ENCODE measurements at regions not wholly inside any gene's neighbourhood (a gene's known extent, or its start where the extent isn't known, plus 50 kb on each side); places are given as distances from the start of the nearest gene placed in this dataset.

- 20 to 24% (median 22%) methylated on average over 2 of the region's 2 CpGs for WGBS, 3 donors
- ATAC-seq (no peak), DNase-seq (no peak)
- Histone ChIP-seq H3K9me3 (no peaks in the 10 kb centered on the region), H3K27ac (no peak overlapping the region), H3K36me3 (ENCODE audit: insufficient read depth in 1 of 2, low read depth in 1 of 2) (no peaks in the 10 kb centered on the region), H3K27me3 (ENCODE audit: insufficient read depth in 3 of 3, low read length in 2 of 3) (no peaks in the 10 kb centered on the region), H3K4me3 (no peak overlapping the region), H3K4me1 (peaks cover 7% of the 10 kb centered on the region)
- TF ChIP-seq CTCF (IDR thresholded peaks at IDR 0.05) = no peak
- intact Hi-C loops (cut with DNase I) = no loop called here
These were observed 125.8 kb downstream of the CRPPA start for GRCh38 chr7:16295558-16295957.

GRCh38 chr7:16293669-16294425, 127.5 kb downstream of the CRPPA start:
- no peak for TF ChIP-seq CTCF (IDR thresholded peaks at IDR 0.05)
- Histone ChIP-seq H3K4me1 (peaks cover 7% of the 10 kb centered on the region), H3K27ac (no peak overlapping the region), H3K4me3 (no peak overlapping the region), H3K27me3 (ENCODE audit: insufficient read depth in 3 of 3, low read length in 2 of 3) (no peaks in the 10 kb centered on the region), H3K9me3 (no peaks in the 10 kb centered on the region), H3K36me3 (ENCODE audit: insufficient read depth in 1 of 2, low read depth in 1 of 2) (no peaks in the 10 kb centered on the region)
- DNase-seq = no peak
- intact Hi-C loops (cut with DNase I) = no loop called here
- 90 to 95% (median 94%) methylated on average over 3 of the region's 3 CpGs for WGBS, 3 donors
- ATAC-seq = no peak

- Histone ChIP-seq H3K36me3 (ENCODE audit: insufficient read depth in 1 of 2, low read depth in 1 of 2) (no peaks in the 10 kb centered on the region), H3K4me1 (no peaks in the 10 kb centered on the region), H3K9me3 (no peaks in the 10 kb centered on the region), H3K4me3 (no peak overlapping the region), H3K27ac (no peak overlapping the region), H3K27me3 (ENCODE audit: insufficient read depth in 3 of 3, low read length in 2 of 3) (no peaks in the 10 kb centered on the region)
- ATAC-seq (no peak), DNase-seq (no peak)
- WGBS, 3 donors = 66 to 79% (median 70%) methylated on average over 4 of the region's 4 CpGs
- TF ChIP-seq CTCF (IDR thresholded peaks at IDR 0.05) = no peak
- intact Hi-C loops (cut with DNase I) = no loop called here
These were observed 136.8 kb downstream of the CRPPA start for GRCh38 chr7:16284581-16284980.

- Histone ChIP-seq H3K36me3 (ENCODE audit: insufficient read depth in 1 of 2, low read depth in 1 of 2) (no peaks in the 10 kb centered on the region), H3K27ac (no peak overlapping the region), H3K9me3 (no peaks in the 10 kb centered on the region), H3K4me1 (no peaks in the 10 kb centered on the region), H3K27me3 (ENCODE audit: insufficient read depth in 3 of 3, low read length in 2 of 3) (no peaks in the 10 kb centered on the region), H3K4me3 (no peak overlapping the region)
- 95 to 100% (median 96%) methylated on average over 1 of the region's 1 CpG for WGBS, 3 donors
- DNase-seq (no peak), ATAC-seq (no peak)
- no peak for TF ChIP-seq CTCF (IDR thresholded peaks at IDR 0.05)
- intact Hi-C loops (cut with DNase I) = no loop called here
These were observed 143.1 kb downstream of the CRPPA start for GRCh38 chr7:16278167-16278787.
